Prostate gland (tissue), 2 donors: ENCODE measurements at regions not wholly inside any gene's neighbourhood (a gene's known extent, or its start where the extent isn't known, plus 50 kb on each side); places are given as distances from the start of the nearest gene placed in this dataset.

Source experiments
- CTCF ChIP-seq, 4 experiments: fragments of 200-600 bp in 2 of 4; fragments of 450-650 bp in 2 of 4; sonication (generic) in 2 of 4; IDR thresholded peaks; 1 replicate in 3 of 4; 2 replicates in 1 of 4; pipeline ENCODE4 v1.5.1; 2016 to 2019; ENCODE audit warnings: antibody characterized with exemption in 4 of 4, mild to moderate bottlenecking in 2 of 4, moderate library complexity in 2 of 4
- POLR2A ChIP-seq: fragments of 450-650 bp; IDR thresholded peaks from one replicate; pipeline ENCODE4 v1.6.1; 2016; ENCODE audit warnings: antibody characterized with exemption, mild to moderate bottlenecking
- POLR2AphosphoS5 ChIP-seq: sonication (generic); formaldehyde crosslinking; IDR thresholded peaks from one replicate; pipeline ENCODE4 v1.6.1; 2017; ENCODE audit warnings: antibody characterized with exemption

GRCh38 chr6:104322841-104323240 is 536.9 kb downstream of the HACE1 start:
- TF ChIP-seq CTCF (IDR thresholded peaks at IDR 0.05) (no peak), POLR2A (no peak), POLR2AphosphoS5 (no peak)
